ENCODE measurements at regions not wholly inside any gene's neighbourhood (a gene's known extent, or its start where the extent isn't known, plus 50 kb on each side); places are given as distances from the start of the nearest gene placed in this dataset.

DNA sequence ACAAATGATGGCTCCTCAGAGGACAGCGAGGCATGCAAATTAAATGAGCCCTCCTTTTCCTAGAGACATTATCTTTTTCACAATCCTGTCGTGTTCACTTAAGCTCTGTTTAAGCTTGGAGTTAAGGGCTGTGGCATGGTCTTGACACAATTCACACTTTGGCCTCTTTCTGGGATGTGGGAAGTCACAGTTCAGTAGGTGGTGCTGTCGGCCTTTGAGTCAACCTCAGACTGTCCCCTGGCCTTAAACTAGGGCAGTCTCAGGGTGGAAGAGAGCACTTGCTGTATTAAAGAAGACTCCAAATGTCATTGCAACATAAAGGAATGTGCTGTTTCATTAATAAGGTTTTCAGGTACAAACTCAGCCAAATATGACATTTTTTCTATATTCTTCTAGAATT is 351.0 kb downstream of the MCTP2 start:
- no peak overlapping the region for H2AFZ ChIP-seq (ENCODE audit: insufficient read depth, low read length, poor library complexity)
- H3K4me1 ChIP-seq (ENCODE audit: control insufficient read depth in 1 of 2, insufficient read depth in 2 of 2, low read length in 2 of 2) = no peaks in the 10 kb centered on the region
- peak; percentile 11 to 42 for DNase-seq
- H3K4me2 ChIP-seq (ENCODE audit: low read length) = no peak overlapping the region
- no peak overlapping the region for H2BK12ac ChIP-seq (ENCODE audit: low read length)
- H3K23ac ChIP-seq (ENCODE audit: low read length) = no peak overlapping the region
- H3K79me2 ChIP-seq (ENCODE audit: control insufficient read depth, insufficient read depth, low read length, poor library complexity) = no peaks in the 10 kb centered on the region
- no peaks in the 10 kb centered on the region for H3K36me3 ChIP-seq (ENCODE audit: control insufficient read depth in 1 of 2, insufficient read depth in 2 of 2, low read length in 2 of 2)
- H3K4ac ChIP-seq (ENCODE audit: low read depth, low read length) = no peak overlapping the region
- no peak overlapping the region for H3K4me3 ChIP-seq (ENCODE audit: low read depth, low read length)
- no peak overlapping the region for H3K27ac ChIP-seq (ENCODE audit: low read depth, low read length)
- WGBS (ENCODE audit: extremely low coverage, insufficient coverage, insufficient read length) = no CpG with 5 or more reads among the region's 3 CpGs
- H2BK5ac ChIP-seq (ENCODE audit: low read depth, low read length, poor library complexity) = no peak overlapping the region
- H4K12ac ChIP-seq (ENCODE audit: low read depth, low read length) = no peak overlapping the region
- no peak overlapping the region for H3K14ac ChIP-seq (ENCODE audit: low read length)
- H4K8ac ChIP-seq (ENCODE audit: low read depth, low read length) = no peak overlapping the region
- no peak overlapping the region for H4K91ac ChIP-seq (ENCODE audit: low read depth, low read length)
- no peaks in the 10 kb centered on the region for H3K27me3 ChIP-seq (ENCODE audit: insufficient read depth, low read length)
- H3K9me3 ChIP-seq (ENCODE audit: insufficient read depth, low read depth, low read length) = no peaks in the 10 kb centered on the region
- no peak overlapping the region for H3K18ac ChIP-seq (ENCODE audit: low read length)
- no peaks in the 10 kb centered on the region for H3K79me1 ChIP-seq (ENCODE audit: low read length)
- H2AK5ac ChIP-seq (ENCODE audit: low read length) = no peak overlapping the region
- no peak overlapping the region for H2BK120ac ChIP-seq (ENCODE audit: insufficient read depth, low read length, poor library complexity)
- no peak overlapping the region for H3K9ac ChIP-seq (ENCODE audit: low read length)

DNA sequence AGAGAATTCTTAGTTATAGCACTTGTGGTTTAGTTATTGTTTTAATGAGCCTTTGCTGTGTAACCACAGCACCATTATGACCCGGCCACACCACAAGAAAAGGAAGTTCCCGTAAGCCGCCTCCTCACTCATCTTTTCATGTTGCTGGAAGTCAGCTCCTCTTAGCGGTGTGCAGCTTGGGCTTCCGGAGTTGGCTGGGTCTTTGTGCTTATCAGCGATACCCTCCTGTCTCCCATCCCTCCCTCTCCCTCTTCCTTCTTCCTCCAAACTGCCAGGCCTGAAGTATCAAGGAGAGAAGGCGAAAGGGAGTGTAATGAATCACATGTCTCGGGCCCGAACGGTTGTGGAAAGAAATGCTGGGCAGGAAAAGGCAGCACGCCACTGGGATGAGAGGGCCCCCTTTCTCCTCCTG is 353.5 kb downstream of the MCTP2 start:
- H4K8ac ChIP-seq (ENCODE audit: low read depth, low read length) = no peak overlapping the region
- WGBS (ENCODE audit: extremely low coverage, insufficient coverage, insufficient read length) = no CpG with 5 or more reads among the region's 11 CpGs
- H3K14ac ChIP-seq (ENCODE audit: low read length) = no peak overlapping the region
- DNase-seq = no peak
- H3K23ac ChIP-seq (ENCODE audit: low read length) = no peak overlapping the region
- no peaks in the 10 kb centered on the region for H3K4me1 ChIP-seq (ENCODE audit: control insufficient read depth in 1 of 2, insufficient read depth in 2 of 2, low read length in 2 of 2)
- no peaks in the 10 kb centered on the region for H3K27me3 ChIP-seq (ENCODE audit: insufficient read depth, low read length)
- no peaks in the 10 kb centered on the region for H3K9me3 ChIP-seq (ENCODE audit: insufficient read depth, low read depth, low read length)
- no peak overlapping the region for H3K18ac ChIP-seq (ENCODE audit: low read length)
- H3K79me2 ChIP-seq (ENCODE audit: control insufficient read depth, insufficient read depth, low read length, poor library complexity) = no peaks in the 10 kb centered on the region
- H3K4me2 ChIP-seq (ENCODE audit: low read length) = no peak overlapping the region
- no peak overlapping the region for H3K27ac ChIP-seq (ENCODE audit: low read depth, low read length)
- no peak overlapping the region for H2AFZ ChIP-seq (ENCODE audit: insufficient read depth, low read length, poor library complexity)
- no peaks in the 10 kb centered on the region for H3K36me3 ChIP-seq (ENCODE audit: control insufficient read depth in 1 of 2, insufficient read depth in 2 of 2, low read length in 2 of 2)
- no peak overlapping the region for H3K4ac ChIP-seq (ENCODE audit: low read depth, low read length)
- no peaks in the 10 kb centered on the region for H3K79me1 ChIP-seq (ENCODE audit: low read length)
- no peak overlapping the region for H2BK12ac ChIP-seq (ENCODE audit: low read length)
- no peak overlapping the region for H2BK120ac ChIP-seq (ENCODE audit: insufficient read depth, low read length, poor library complexity)
- no peak overlapping the region for H3K9ac ChIP-seq (ENCODE audit: low read length)
- no peak overlapping the region for H4K12ac ChIP-seq (ENCODE audit: low read depth, low read length)
- no peak overlapping the region for H2AK5ac ChIP-seq (ENCODE audit: low read length)
- H3K4me3 ChIP-seq (ENCODE audit: low read depth, low read length) = no peak overlapping the region
- no peak overlapping the region for H2BK5ac ChIP-seq (ENCODE audit: low read depth, low read length, poor library complexity)
- no peak overlapping the region for H4K91ac ChIP-seq (ENCODE audit: low read depth, low read length)

DNA sequence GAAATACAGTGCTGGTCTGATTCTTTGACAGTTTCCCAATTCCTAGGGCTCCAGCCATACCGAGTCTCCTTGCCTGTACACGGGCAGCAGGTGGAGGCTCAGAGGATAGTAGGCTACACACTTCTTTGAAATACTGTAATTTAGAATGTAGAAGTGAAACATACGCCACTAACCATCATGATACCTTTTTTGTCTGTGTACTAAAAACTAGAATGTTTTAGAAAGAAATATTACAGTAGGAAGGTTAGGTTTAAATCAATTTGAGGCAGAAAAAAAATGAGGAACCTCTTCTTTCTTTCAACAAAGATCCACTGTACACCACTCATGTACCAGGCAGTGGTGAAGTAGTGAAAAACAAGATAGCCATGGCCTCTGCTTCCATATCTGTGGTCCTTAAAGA is 354.7 kb downstream of the MCTP2 start:
- no peaks in the 10 kb centered on the region for H3K4me1 ChIP-seq (ENCODE audit: control insufficient read depth in 1 of 2, insufficient read depth in 2 of 2, low read length in 2 of 2)
- H2BK12ac ChIP-seq (ENCODE audit: low read length) = no peak overlapping the region
- no peaks in the 10 kb centered on the region for H3K9me3 ChIP-seq (ENCODE audit: insufficient read depth, low read depth, low read length)
- no CpG with 5 or more reads among the region's 3 CpGs for WGBS (ENCODE audit: extremely low coverage, insufficient coverage, insufficient read length)
- H3K4ac ChIP-seq (ENCODE audit: low read depth, low read length) = no peak overlapping the region
- no peak overlapping the region for H3K4me2 ChIP-seq (ENCODE audit: low read length)
- no peak overlapping the region for H3K27ac ChIP-seq (ENCODE audit: low read depth, low read length)
- no peak overlapping the region for H4K8ac ChIP-seq (ENCODE audit: low read depth, low read length)
- H3K9ac ChIP-seq (ENCODE audit: low read length) = no peak overlapping the region
- DNase-seq = no peak
- H3K4me3 ChIP-seq (ENCODE audit: low read depth, low read length) = no peak overlapping the region
- H2BK120ac ChIP-seq (ENCODE audit: insufficient read depth, low read length, poor library complexity) = no peak overlapping the region
- H2BK5ac ChIP-seq (ENCODE audit: low read depth, low read length, poor library complexity) = no peak overlapping the region
- no peaks in the 10 kb centered on the region for H3K36me3 ChIP-seq (ENCODE audit: control insufficient read depth in 1 of 2, insufficient read depth in 2 of 2, low read length in 2 of 2)
- no peak overlapping the region for H3K18ac ChIP-seq (ENCODE audit: low read length)
- H3K27me3 ChIP-seq (ENCODE audit: insufficient read depth, low read length) = no peaks in the 10 kb centered on the region
- no peaks in the 10 kb centered on the region for H3K79me1 ChIP-seq (ENCODE audit: low read length)
- no peak overlapping the region for H3K14ac ChIP-seq (ENCODE audit: low read length)
- H2AK5ac ChIP-seq (ENCODE audit: low read length) = no peak overlapping the region
- no peaks in the 10 kb centered on the region for H3K79me2 ChIP-seq (ENCODE audit: control insufficient read depth, insufficient read depth, low read length, poor library complexity)
- no peak overlapping the region for H2AFZ ChIP-seq (ENCODE audit: insufficient read depth, low read length, poor library complexity)
- H4K12ac ChIP-seq (ENCODE audit: low read depth, low read length) = no peak overlapping the region
- no peak overlapping the region for H3K23ac ChIP-seq (ENCODE audit: low read length)
- H4K91ac ChIP-seq (ENCODE audit: low read depth, low read length) = no peak overlapping the region

DNA sequence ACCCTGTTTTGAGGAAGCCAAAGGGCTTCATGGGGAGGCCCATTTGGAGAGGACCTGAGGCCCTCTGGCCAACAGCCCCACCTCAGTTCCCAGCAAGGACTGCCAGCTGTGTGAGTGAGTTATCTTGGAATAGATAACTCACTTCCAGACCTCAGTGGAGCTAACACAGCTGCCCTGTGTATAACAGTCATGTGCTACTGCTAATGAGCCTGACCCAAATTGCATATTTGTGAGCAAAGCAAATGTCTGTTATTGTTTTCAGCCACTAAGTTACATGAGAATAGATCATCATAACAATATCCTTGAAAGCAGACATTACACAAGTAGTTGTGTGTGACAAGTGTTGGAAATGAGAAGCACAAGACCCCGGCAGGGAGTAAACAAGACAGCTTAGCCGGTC is 355.8 kb downstream of the MCTP2 start:
- Histone ChIP-seq H4K91ac (ENCODE audit: low read depth, low read length) (no peak overlapping the region), H2AFZ (ENCODE audit: insufficient read depth, low read length, poor library complexity) (no peak overlapping the region), H3K4ac (ENCODE audit: low read depth, low read length) (no peak overlapping the region), H3K79me2 (ENCODE audit: control insufficient read depth, insufficient read depth, low read length, poor library complexity) (no peaks in the 10 kb centered on the region), H3K4me3 (ENCODE audit: low read depth, low read length) (no peak overlapping the region), H2BK12ac (ENCODE audit: low read length) (no peak overlapping the region), H3K9ac (ENCODE audit: low read length) (no peak overlapping the region), H2AK5ac (ENCODE audit: low read length) (no peak overlapping the region), H3K23ac (ENCODE audit: low read length) (no peak overlapping the region), H3K27ac (ENCODE audit: low read depth, low read length) (no peak overlapping the region), H2BK120ac (ENCODE audit: insufficient read depth, low read length, poor library complexity) (no peak overlapping the region), H3K4me1 (ENCODE audit: control insufficient read depth in 1 of 2, insufficient read depth in 2 of 2, low read length in 2 of 2) (no peaks in the 10 kb centered on the region), H3K4me2 (ENCODE audit: low read length) (no peak overlapping the region), H3K18ac (ENCODE audit: low read length) (no peak overlapping the region), H3K14ac (ENCODE audit: low read length) (no peak overlapping the region), H2BK5ac (ENCODE audit: low read depth, low read length, poor library complexity) (no peak overlapping the region), H4K8ac (ENCODE audit: low read depth, low read length) (no peak overlapping the region), H4K12ac (ENCODE audit: low read depth, low read length) (no peak overlapping the region), H3K36me3 (ENCODE audit: control insufficient read depth in 1 of 2, insufficient read depth in 2 of 2, low read length in 2 of 2) (no peaks in the 10 kb centered on the region), H3K79me1 (ENCODE audit: low read length) (no peaks in the 10 kb centered on the region), H3K9me3 (ENCODE audit: insufficient read depth, low read depth, low read length) (no peaks in the 10 kb centered on the region), H3K27me3 (ENCODE audit: insufficient read depth, low read length) (no peaks in the 10 kb centered on the region)
- WGBS (ENCODE audit: extremely low coverage, insufficient coverage, insufficient read length) = no CpG with 5 or more reads among the region's 2 CpGs
- no peak for DNase-seq

Measured in trophoblast cell (in vitro differentiated cells and primary cell).